HCT116 (cell line): ENCODE measurements at regions not wholly inside any gene's neighbourhood (a gene's known extent, or its start where the extent isn't known, plus 50 kb on each side); places are given as distances from the start of the nearest gene placed in this dataset.

Source experiments
- ATAC-seq: fragments of 200-7000 bp; cut with Tn5 transposase; 2 replicates; pipeline ENCODE4 v1.9.1; 2020; ENCODE audit warnings: mild to moderate bottlenecking, moderate library complexity
- BruUV-seq: library from RNA; stranded (reverse); fragments of 400-500 nt; replicated peaks from 2 replicates; lab custom pipeline; 2021; lab: Mats Ljungman, UMichigan
- CTCF ChIA-PET: fragments of 300-600 bp; sonication (Branson Sonifier 250); formaldehyde crosslinking; loops from one replicate; lab custom pipeline; 2021; ENCODE audit warnings: antibody characterized with exemption; lab: Charles Lee
- POLR2A ChIA-PET: fragments of 300-600, 350-600 bp; sonication (Branson Sonifier 250); formaldehyde crosslinking; loops from one replicate; lab custom pipeline; 2021; ENCODE audit warnings: antibody characterized with exemption; lab: Charles Lee
- RAD21 ChIA-PET, 2 experiments: fragments of 300-600 bp; sonication (Branson Sonifier 250); formaldehyde crosslinking; loops; one replicate each; lab custom pipeline; 2023; ENCODE audit warnings: low total read pairs in 2 of 2; ENCODE audit not compliant: uncharacterized antibody in 2 of 2, unreplicated experiment in 2 of 2, low non-redundant PET in 1 of 2; lab: Charles Lee
- DNase-seq: peaks from one replicate; pipeline ENCODE4 v3.0.0-alpha.2; 2010; ENCODE audit warnings: low read depth, low spot score
- H2AFZ ChIP-seq: fragments of 200-600 bp; shearing (Covaris generic), sonication (generic); 2 replicates; pipeline ENCODE4 v1.6.1; 2017; ENCODE audit warnings: low read depth, mixed run types, mixed read lengths, antibody characterized with exemption, low read length; ENCODE audit not compliant: poor library complexity, severe bottlenecking
- H3K27ac ChIP-seq: 2 replicates; pipeline ENCODE4 v1.5.1; 2012; ENCODE audit warnings: low read depth, low read length
- H3K27me3 ChIP-seq: fragments of 200-600 bp; sonication (generic); 2 replicates; pipeline ENCODE4 v1.6.1; 2016; ENCODE audit warnings: mixed run types, low read length, mixed read lengths; ENCODE audit not compliant: insufficient read depth
- H3K36me3 ChIP-seq, 2 experiments: fragments of 200-500 bp in 1 of 2; fragments of 200-600 bp in 1 of 2; sonication (Bioruptor generic) in 1 of 2; sonication (generic) in 1 of 2; 2 replicates each; pipeline versions ENCODE4 v1.5.1 to v1.6.1; 2014 to 2016; ENCODE audit warnings: low read length in 2 of 2, inconsistent platforms in 1 of 2, mixed read lengths in 1 of 2, mixed run types in 1 of 2; ENCODE audit not compliant: insufficient read depth in 2 of 2, control insufficient read depth in 1 of 2
- H3K4me1 ChIP-seq, 2 experiments: fragments of 200-600 bp in 1 of 2; sonication (generic) in 1 of 2; 2 replicates each; pipeline versions ENCODE4 v1.5.1 to v1.6.1; 2012 to 2017; ENCODE audit warnings: low read length in 2 of 2, inconsistent platforms in 1 of 2, mild to moderate bottlenecking in 1 of 2, mixed read lengths in 1 of 2, mixed run types in 1 of 2, moderate library complexity in 1 of 2; ENCODE audit not compliant: insufficient read depth in 2 of 2, control insufficient read depth in 1 of 2
- H3K4me2 ChIP-seq: fragments of 200-600 bp; sonication (generic); 2 replicates; pipeline ENCODE4 v1.6.1; 2017; ENCODE audit warnings: mixed run types, low read length, mixed read lengths
- H3K4me3 ChIP-seq, 2 experiments: fragments of 200-600 bp in 1 of 2; sonication (generic) in 1 of 2; replicated peaks in 1 of 2; 2 replicates each; pipeline ENCODE4 v1.5.1; 2011 to 2016; ENCODE audit warnings: low read length in 2 of 2, control low read depth in 1 of 2, low read depth in 1 of 2, mild to moderate bottlenecking in 1 of 2, mixed read lengths in 1 of 2, mixed run types in 1 of 2
- H3K79me2 ChIP-seq: fragments of 200-600 bp; sonication (generic); 2 replicates; pipeline ENCODE4 v1.6.1; 2017; ENCODE audit warnings: mild to moderate bottlenecking, mixed run types, low read length, moderate library complexity, mixed read lengths; ENCODE audit not compliant: insufficient read depth
- H3K9ac ChIP-seq: fragments of 200-600 bp; sonication (generic); 2 replicates; pipeline ENCODE4 v1.6.1; 2016; ENCODE audit warnings: low read length, mixed read lengths
- H3K9me2 ChIP-seq: fragments of 200-600 bp; sonication (generic), shearing (Covaris generic); 2 replicates; pipeline ENCODE4 v1.6.1; 2017; ENCODE audit warnings: mixed run types, mild to moderate bottlenecking, moderate library complexity; ENCODE audit not compliant: insufficient read depth
- H3K9me3 ChIP-seq, 2 experiments: fragments of 200-500 bp in 1 of 2; fragments of 200-600 bp in 1 of 2; sonication (Bioruptor generic) in 1 of 2; sonication (generic) in 1 of 2; 2 replicates each; pipeline ENCODE4 v1.6.1; 2014 to 2017; ENCODE audit warnings: low read length in 2 of 2, mixed read lengths in 2 of 2, inconsistent platforms in 1 of 2, low read depth in 1 of 2, mild to moderate bottlenecking in 1 of 2, mixed run types in 1 of 2, moderate library complexity in 1 of 2; ENCODE audit not compliant: control insufficient read depth in 1 of 2, insufficient read depth in 1 of 2
- H4K20me1 ChIP-seq: fragments of 200-600 bp; sonication (generic), shearing (Covaris generic); 2 replicates; pipeline ENCODE4 v1.6.1; 2017; ENCODE audit warnings: mixed run types, mild to moderate bottlenecking, moderate library complexity; ENCODE audit not compliant: insufficient read depth
- CBX3 ChIP-seq: IDR thresholded peaks from 2 replicates; pipeline ENCODE4 v1.6.1; 2012; ENCODE audit warnings: low read depth
- EGR1 ChIP-seq: IDR thresholded peaks from 2 replicates; pipeline ENCODE4 v1.6.1; 2012; ENCODE audit warnings: low read depth
- ELF1 ChIP-seq: IDR thresholded peaks from 2 replicates; pipeline ENCODE4 v1.6.1; 2012; ENCODE audit warnings: low read depth, borderline replicate concordance
- EZH2phosphoT487 ChIP-seq: fragments of 200-600 bp; IDR thresholded peaks from 2 replicates; pipeline ENCODE4 v1.6.1; 2018; ENCODE audit warnings: antibody characterized with exemption, borderline replicate concordance
- JUND ChIP-seq: IDR thresholded peaks from 2 replicates; pipeline ENCODE4 v1.6.1; 2012
- POLR2AphosphoS5 ChIP-seq: IDR thresholded peaks from 2 replicates; pipeline ENCODE4 v1.6.1; 2011; ENCODE audit warnings: mild to moderate bottlenecking, low read depth, low read length, moderate library complexity
- RAD21 ChIP-seq: IDR thresholded peaks from 2 replicates; pipeline ENCODE4 v1.6.1; 2012; ENCODE audit warnings: low read depth, mild to moderate bottlenecking
- SIN3A ChIP-seq: IDR thresholded peaks from 2 replicates; pipeline ENCODE4 v1.6.1; 2012; ENCODE audit warnings: low read depth
- SP1 ChIP-seq: IDR thresholded peaks from 2 replicates; pipeline ENCODE4 v1.6.1; 2012; ENCODE audit warnings: low read depth
- SRF ChIP-seq: IDR thresholded peaks from 2 replicates; pipeline ENCODE4 v1.6.1; 2012; ENCODE audit warnings: low read depth
- YY1 ChIP-seq: IDR thresholded peaks from 2 replicates; pipeline ENCODE4 v1.6.1; 2011; ENCODE audit warnings: low read length, low read depth, moderate library complexity, mild to moderate bottlenecking; ENCODE audit not compliant: insufficient replicate concordance; ENCODE audit errors: extremely low read depth
- ZFX ChIP-seq: fragments of 450-650 bp; IDR thresholded peaks from 2 replicates; pipeline ENCODE4 v1.6.1; 2017
- ZNF274 ChIP-seq: fragments of 200-500 bp; sonication (Bioruptor generic); IDR thresholded peaks from 2 replicates; pipeline ENCODE4 v1.6.1; 2014; ENCODE audit warnings: mild to moderate bottlenecking, low read depth, low read length, inconsistent platforms
- intact Hi-C: fragments of 100-400 bp; cut with micrococcal nuclease; formaldehyde crosslinking; loops from 2 replicates; pipeline ENCODE4 v1.10.0; 2022
- TF ChIP-seq, protein P1 (sequence below): IDR thresholded peaks from 2 replicates; pipeline ENCODE4 v1.6.1; 2012
- TF ChIP-seq, protein P2 (sequence below), 3 experiments: fragments of 200-600 bp in 1 of 3; sonication (generic) in 1 of 3; IDR thresholded peaks in 2 of 3; conservative IDR thresholded peaks in 1 of 3; 2 replicates each; pipeline ENCODE4 v1.5.1; 2012 to 2017; ENCODE audit warnings: low read depth in 2 of 3, low read length in 2 of 3, antibody characterized with exemption in 1 of 3, borderline replicate concordance in 1 of 3, control low read depth in 1 of 3, mild to moderate bottlenecking in 1 of 3, mixed read lengths in 1 of 3, mixed run types in 1 of 3, moderate library complexity in 1 of 3; ENCODE audit not compliant: insufficient read depth in 1 of 3
- TF ChIP-seq, protein P3 (sequence below): IDR thresholded peaks from 2 replicates; pipeline ENCODE4 v1.6.1; 2011; ENCODE audit warnings: mild to moderate bottlenecking, low read length, moderate library complexity; ENCODE audit not compliant: insufficient replicate concordance; ENCODE audit errors: extremely low read depth

DNA sequence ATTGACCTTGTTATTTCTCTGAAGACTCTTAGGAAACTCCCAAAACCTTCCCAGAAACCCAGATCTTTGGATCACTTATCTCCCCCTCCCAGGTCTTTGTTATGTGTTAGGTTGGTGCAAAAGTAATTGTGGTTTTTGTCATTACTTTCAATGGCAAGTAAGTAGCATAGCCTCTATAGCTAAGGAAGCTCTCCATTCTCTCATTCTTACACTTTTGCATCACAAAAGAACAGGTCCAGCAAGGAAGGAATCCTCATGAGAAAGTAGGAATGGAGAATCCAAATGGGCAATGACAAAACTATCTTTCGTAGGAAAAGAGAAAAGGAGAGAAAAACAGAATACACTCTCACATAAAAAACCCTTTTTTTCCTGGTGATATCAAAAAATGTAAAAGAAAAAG lies 81.3 kb upstream of the ELAVL2 start:
- no peak overlapping the region for H2AFZ ChIP-seq
- no peak overlapping the region for H3K9ac ChIP-seq
- no peaks in the 10 kb centered on the region for H3K4me1 ChIP-seq
- H3K27ac ChIP-seq = no peak overlapping the region
- ChIA-PET CTCF (no interaction called here), RAD21 (no interaction called here), POLR2A (no interaction called here)
- peaks cover 4 to 7% of the 10 kb centered on the region in 2 experiments; a peak in 2 of 4 replicates for H3K9me3 ChIP-seq
- no peaks in the 10 kb centered on the region for H3K9me2 ChIP-seq
- no TSS peak for BruUV-seq
- H4K20me1 ChIP-seq = no peaks in the 10 kb centered on the region
- no peaks in the 10 kb centered on the region for H3K79me2 ChIP-seq
- H3K4me3 ChIP-seq = no peak overlapping the region
- H3K4me2 ChIP-seq = no peak overlapping the region
- intact Hi-C loops = no loop called here
- ATAC-seq = no peak
- no peak for DNase-seq
- TF ChIP-seq SP1 (no peak), RAD21 (no peak), SIN3A (no peak), YY1 (no peak), ZNF274 (no peak), EGR1 (no peak), JUND (no peak), SRF (no peak), ZFX (no peak), EZH2phosphoT487 (no peak), CBX3 (no peak), ELF1 (no peak), POLR2AphosphoS5 (no peak)
- TF ChIP-seq, protein P1, sequence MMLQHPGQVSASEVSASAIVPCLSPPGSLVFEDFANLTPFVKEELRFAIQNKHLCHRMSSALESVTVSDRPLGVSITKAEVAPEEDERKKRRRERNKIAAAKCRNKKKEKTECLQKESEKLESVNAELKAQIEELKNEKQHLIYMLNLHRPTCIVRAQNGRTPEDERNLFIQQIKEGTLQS = no peak
- TF ChIP-seq, protein P2, sequence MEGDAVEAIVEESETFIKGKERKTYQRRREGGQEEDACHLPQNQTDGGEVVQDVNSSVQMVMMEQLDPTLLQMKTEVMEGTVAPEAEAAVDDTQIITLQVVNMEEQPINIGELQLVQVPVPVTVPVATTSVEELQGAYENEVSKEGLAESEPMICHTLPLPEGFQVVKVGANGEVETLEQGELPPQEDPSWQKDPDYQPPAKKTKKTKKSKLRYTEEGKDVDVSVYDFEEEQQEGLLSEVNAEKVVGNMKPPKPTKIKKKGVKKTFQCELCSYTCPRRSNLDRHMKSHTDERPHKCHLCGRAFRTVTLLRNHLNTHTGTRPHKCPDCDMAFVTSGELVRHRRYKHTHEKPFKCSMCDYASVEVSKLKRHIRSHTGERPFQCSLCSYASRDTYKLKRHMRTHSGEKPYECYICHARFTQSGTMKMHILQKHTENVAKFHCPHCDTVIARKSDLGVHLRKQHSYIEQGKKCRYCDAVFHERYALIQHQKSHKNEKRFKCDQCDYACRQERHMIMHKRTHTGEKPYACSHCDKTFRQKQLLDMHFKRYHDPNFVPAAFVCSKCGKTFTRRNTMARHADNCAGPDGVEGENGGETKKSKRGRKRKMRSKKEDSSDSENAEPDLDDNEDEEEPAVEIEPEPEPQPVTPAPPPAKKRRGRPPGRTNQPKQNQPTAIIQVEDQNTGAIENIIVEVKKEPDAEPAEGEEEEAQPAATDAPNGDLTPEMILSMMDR (IDR thresholded peaks at IDR 0.05 in 2 of 3, conservative IDR thresholded peaks at IDR 0.05 in 1 of 3; ENCODE audit: borderline replicate concordance in 1 of 3, insufficient read depth in 1 of 3, low read depth in 2 of 3, low read length in 2 of 3) = no peak
- TF ChIP-seq, protein P3, sequence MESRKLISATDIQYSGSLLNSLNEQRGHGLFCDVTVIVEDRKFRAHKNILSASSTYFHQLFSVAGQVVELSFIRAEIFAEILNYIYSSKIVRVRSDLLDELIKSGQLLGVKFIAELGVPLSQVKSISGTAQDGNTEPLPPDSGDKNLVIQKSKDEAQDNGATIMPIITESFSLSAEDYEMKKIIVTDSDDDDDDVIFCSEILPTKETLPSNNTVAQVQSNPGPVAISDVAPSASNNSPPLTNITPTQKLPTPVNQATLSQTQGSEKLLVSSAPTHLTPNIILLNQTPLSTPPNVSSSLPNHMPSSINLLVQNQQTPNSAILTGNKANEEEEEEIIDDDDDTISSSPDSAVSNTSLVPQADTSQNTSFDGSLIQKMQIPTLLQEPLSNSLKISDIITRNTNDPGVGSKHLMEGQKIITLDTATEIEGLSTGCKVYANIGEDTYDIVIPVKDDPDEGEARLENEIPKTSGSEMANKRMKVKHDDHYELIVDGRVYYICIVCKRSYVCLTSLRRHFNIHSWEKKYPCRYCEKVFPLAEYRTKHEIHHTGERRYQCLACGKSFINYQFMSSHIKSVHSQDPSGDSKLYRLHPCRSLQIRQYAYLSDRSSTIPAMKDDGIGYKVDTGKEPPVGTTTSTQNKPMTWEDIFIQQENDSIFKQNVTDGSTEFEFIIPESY = no peak
- no peaks in the 10 kb centered on the region for H3K27me3 ChIP-seq
- H3K36me3 ChIP-seq = no peaks in the 10 kb centered on the region
